ENCODE measurements at regions not wholly inside any gene's neighbourhood (a gene's known extent, or its start where the extent isn't known, plus 50 kb on each side); places are given as distances from the start of the nearest gene placed in this dataset.

GRCh38 chr2:104233591-104233990 is 620.3 kb upstream of the POU3F3 start:
- intact Hi-C loops (cut with DNase I; ENCODE audit: low total_unique reads) = no loop called here
- no peaks in the 10 kb centered on the region for H3K27me3 ChIP-seq (replicated peaks in 1 of 7)
- H3K4me1 ChIP-seq = no peaks in the 10 kb centered on the region
- H3K9me3 ChIP-seq = peaks cover 0 to 13% (median 0%) of the 10 kb centered on the region in 8 donors
- no peak for DNase-seq
- H3K4me3 ChIP-seq = no peak overlapping the region
- WGBS, 5 donors = 88 to 100% (median 97%) methylated on average over 1 of the region's 1 CpG
- no peak overlapping the region for H3K27ac ChIP-seq
- H3K36me3 ChIP-seq = no peaks in the 10 kb centered on the region
- TF ChIP-seq POLR2A (IDR thresholded peaks at IDR 0.05) (no peak), CTCF (IDR thresholded peaks at IDR 0.05 in 8 of 11, conservative IDR thresholded peaks at IDR 0.05 in 3 of 11) (no peak), POLR2AphosphoS5 (IDR thresholded peaks at IDR 0.05) (no peak)

GRCh38 chr2:104236491-104236890 is 617.4 kb upstream of the POU3F3 start:
- DNase-seq = no peak
- intact Hi-C loops (cut with DNase I; ENCODE audit: low total_unique reads) = no loop called here
- no peaks in the 10 kb centered on the region for H3K36me3 ChIP-seq
- peaks cover 0 to 35% (median 14%) of the 10 kb centered on the region in 8 donors for H3K9me3 ChIP-seq
- H3K4me1 ChIP-seq = no peaks in the 10 kb centered on the region
- TF ChIP-seq POLR2A (IDR thresholded peaks at IDR 0.05) (no peak), POLR2AphosphoS5 (IDR thresholded peaks at IDR 0.05) (no peak), CTCF (IDR thresholded peaks at IDR 0.05 in 8 of 11, conservative IDR thresholded peaks at IDR 0.05 in 3 of 11) (no peak)
- H3K27ac ChIP-seq = no peak overlapping the region
- WGBS, 5 donors = 63 to 76% (median 73%) methylated on average over 5 of the region's 5 CpGs
- no peak overlapping the region for H3K4me3 ChIP-seq
- H3K27me3 ChIP-seq (replicated peaks in 1 of 7) = no peaks in the 10 kb centered on the region

GRCh38 chr2:104240984-104241383 is 612.9 kb upstream of the POU3F3 start:
- intact Hi-C loops (cut with DNase I; ENCODE audit: low total_unique reads) = no loop called here
- Histone ChIP-seq H3K4me3 (no peak overlapping the region), H3K36me3 (no peaks in the 10 kb centered on the region)

GRCh38 chr2:104249629-104250028 is 604.3 kb upstream of the POU3F3 start:
- DNase-seq = no peak

More at GRCh38 chr2:104240984-104241383, 612.9 kb upstream of the POU3F3 start:
- Histone ChIP-seq H3K9me3 (peaks cover 0 to 63% (median 46%) of the 10 kb centered on the region in 8 donors), H3K4me1 (no peaks in the 10 kb centered on the region), H3K27me3 (replicated peaks in 1 of 7) (no peaks in the 10 kb centered on the region), H3K27ac (no peak overlapping the region)
- TF ChIP-seq CTCF (IDR thresholded peaks at IDR 0.05 in 8 of 11, conservative IDR thresholded peaks at IDR 0.05 in 3 of 11) (no peak), POLR2AphosphoS5 (IDR thresholded peaks at IDR 0.05) (no peak), POLR2A (IDR thresholded peaks at IDR 0.05) (no peak)
- no peak for DNase-seq

More at GRCh38 chr2:104249629-104250028, 604.3 kb upstream of the POU3F3 start:
- peaks cover 0 to 17% (median 2%) of the 10 kb centered on the region in 8 donors for H3K9me3 ChIP-seq
- TF ChIP-seq CTCF (IDR thresholded peaks at IDR 0.05 in 8 of 11, conservative IDR thresholded peaks at IDR 0.05 in 3 of 11) (no peak), POLR2AphosphoS5 (IDR thresholded peaks at IDR 0.05) (no peak), POLR2A (IDR thresholded peaks at IDR 0.05) (no peak)
- H3K36me3 ChIP-seq = no peaks in the 10 kb centered on the region
- intact Hi-C loops (cut with DNase I; ENCODE audit: low total_unique reads) = no loop called here
- H3K4me1 ChIP-seq = no peaks in the 10 kb centered on the region
- WGBS, 5 donors = 63 to 77% (median 70%) methylated on average over 4 of the region's 4 CpGs
- H3K4me3 ChIP-seq = no peak overlapping the region
- H3K27ac ChIP-seq = no peak overlapping the region
- no peaks in the 10 kb centered on the region for H3K27me3 ChIP-seq (replicated peaks in 1 of 7)

All from spleen (tissue), 11 donors.